CD4-positive, alpha-beta T cell (primary cell): ENCODE measurements at regions not wholly inside any gene's neighbourhood (a gene's known extent, or its start where the extent isn't known, plus 50 kb on each side); places are given as distances from the start of the nearest gene placed in this dataset.

Experiments
- ATAC-seq: fragments of 200-7000 bp; cut with Tn5 transposase; one replicate; pipeline ENCODE4 v1.10.0; 2022; ENCODE audit warnings: mild to moderate bottlenecking; ENCODE audit not compliant: poor library complexity
- CTCF ChIA-PET: fragments of 350-600 bp; sonication (Branson Sonifier 250); formaldehyde crosslinking; loops from one replicate; lab custom pipeline; 2021; ENCODE audit warnings: antibody characterized with exemption, inconsistent platforms; lab: Charles Lee
- POLR2A ChIA-PET: fragments of 350-600 bp; sonication (Branson Sonifier 250); formaldehyde crosslinking; loops from one replicate; lab custom pipeline; 2021; ENCODE audit warnings: antibody characterized with exemption, inconsistent platforms; lab: Charles Lee
- DNase-seq, 14 experiments: peaks; one replicate each; pipeline ENCODE4 v3.0.0-alpha.2; 2013 to 2020; ENCODE audit warnings: mixed read lengths in 2 of 14
- H3K27ac ChIP-seq, 2 donors: one replicate each; pipeline versions ENCODE4 v1.5.1 to v1.7.0; 2013; ENCODE audit warnings: low read length in 2 of 2, low read depth in 1 of 2, mild to moderate bottlenecking in 1 of 2
- H3K27me3 ChIP-seq, 2 experiments: 1 replicate in 1 of 2; 2 replicates in 1 of 2; pipeline versions ENCODE4 v1.6.1 to v1.7.0; 2013; ENCODE audit warnings: low read length in 2 of 2, control low read depth in 1 of 2, mild to moderate bottlenecking in 1 of 2, moderate library complexity in 1 of 2; ENCODE audit not compliant: insufficient read depth in 2 of 2, control insufficient read depth in 1 of 2
- H3K36me3 ChIP-seq: one replicate; pipeline ENCODE4 v1.6.1; 2013; ENCODE audit warnings: low read length, control low read depth; ENCODE audit not compliant: insufficient read depth
- H3K4me1 ChIP-seq: one replicate; pipeline ENCODE4 v1.6.1; 2013; ENCODE audit warnings: low read length, control low read depth; ENCODE audit not compliant: insufficient read depth
- H3K4me3 ChIP-seq: one replicate; pipeline ENCODE4 v1.5.1; 2013; ENCODE audit warnings: mild to moderate bottlenecking, low read length, moderate library complexity
- H3K9me3 ChIP-seq, 2 experiments: 1 replicate in 1 of 2; 2 replicates in 1 of 2; pipeline versions ENCODE4 v1.6.1 to v1.7.0; 2013; ENCODE audit warnings: low read length in 2 of 2, mild to moderate bottlenecking in 2 of 2, control low read depth in 1 of 2, moderate library complexity in 1 of 2; ENCODE audit not compliant: control insufficient read depth in 1 of 2, insufficient read depth in 1 of 2
- H3K27ac Mint-ChIP-seq: one replicate; pipeline ENCODE4 v1.8.0; 2020; ENCODE audit warnings: mixed read lengths
- H3K27me3 Mint-ChIP-seq: one replicate; pipeline ENCODE4 v1.8.0; 2021; ENCODE audit warnings: mixed read lengths
- H3K36me3 Mint-ChIP-seq: one replicate; pipeline ENCODE4 v1.8.0; 2021; ENCODE audit warnings: low read depth, mixed read lengths
- H3K4me1 Mint-ChIP-seq: one replicate; pipeline ENCODE4 v1.8.0; 2021; ENCODE audit warnings: low read depth, mixed read lengths
- H3K4me3 Mint-ChIP-seq: one replicate; pipeline ENCODE4 v1.8.0; 2020; ENCODE audit warnings: mild to moderate bottlenecking, mixed read lengths
- H3K9me3 Mint-ChIP-seq: one replicate; pipeline ENCODE4 v1.8.0; 2020; ENCODE audit warnings: mixed read lengths
- CTCF ChIP-seq: fragments of 200-600 bp; IDR thresholded peaks from one replicate; pipeline ENCODE4 v1.8.0; 2022; ENCODE audit warnings: antibody characterized with exemption, mild to moderate bottlenecking
- intact Hi-C, 2 experiments: fragments of 100-400 bp; cut with DNase I in 1 of 2; cut with micrococcal nuclease in 1 of 2; formaldehyde crosslinking; loops; one replicate each; pipeline versions ENCODE4 v1.15.1 to v1.9.0; 2023 to 2025; cut with DNase I, micrococcal nuclease

GRCh38 chr10:111459967-111460366 lies 383.1 kb downstream of the ADRA2A start:
- no peaks in the 10 kb centered on the region for H3K4me1 Mint-ChIP-seq
- intact Hi-C loops: no loop called here
- POLR2A ChIA-PET: no interaction called here
- peaks cover 0 to 9% of the 10 kb centered on the region in 2 experiments for H3K9me3 ChIP-seq
- no peaks in the 10 kb centered on the region for H3K27me3 ChIP-seq
- H3K36me3 ChIP-seq: no peaks in the 10 kb centered on the region
- no peak overlapping the region for H3K27ac ChIP-seq
- no peaks in the 10 kb centered on the region for H3K36me3 Mint-ChIP-seq
- CTCF ChIA-PET: no interaction called here
- ATAC-seq (no peak), DNase-seq (no peak)
- H3K9me3 Mint-ChIP-seq: peaks cover 8% of the 10 kb centered on the region
- peaks cover 37% of the 10 kb centered on the region for H3K27me3 Mint-ChIP-seq
- no peak for TF ChIP-seq CTCF
- H3K27ac Mint-ChIP-seq: no peak overlapping the region
- H3K4me3 ChIP-seq: no peak overlapping the region
- H3K4me3 Mint-ChIP-seq: no peak overlapping the region
- H3K4me1 ChIP-seq: no peaks in the 10 kb centered on the region

- intact Hi-C loops: no loop called here
- Mint-ChIP-seq H3K9me3 (no peaks in the 10 kb centered on the region), H3K4me3 (no peak overlapping the region), H3K36me3 (no peaks in the 10 kb centered on the region), H3K27ac (no peak overlapping the region), H3K4me1 (no peaks in the 10 kb centered on the region), H3K27me3 (peaks cover 13% of the 10 kb centered on the region)
- no peak for ATAC-seq
- CTCF ChIA-PET: no interaction called here
- POLR2A ChIA-PET: no interaction called here
- H3K4me1 ChIP-seq: no peaks in the 10 kb centered on the region
- no peak overlapping the region for H3K27ac ChIP-seq
- no peaks in the 10 kb centered on the region for H3K9me3 ChIP-seq
- no peak overlapping the region for H3K4me3 ChIP-seq
- no peak for DNase-seq
- no peak for TF ChIP-seq CTCF
- no peaks in the 10 kb centered on the region for H3K36me3 ChIP-seq
- peaks cover 0 to 4% of the 10 kb centered on the region in 2 experiments for H3K27me3 ChIP-seq
Measured at GRCh38 chr10:111472445-111472844, 395.6 kb downstream of the ADRA2A start.

GRCh38 chr10:111473361-111473760 lies 396.5 kb downstream of the ADRA2A start:
- H3K4me3 ChIP-seq: no peak overlapping the region
- intact Hi-C loops: no loop called here
- H3K36me3 Mint-ChIP-seq: no peaks in the 10 kb centered on the region
- ChIA-PET CTCF (interaction anchor here (0.8 kb wide), 1 partner anchor 9 kb away, joined by 3 read pairs; no protein-coding TSS in a partner anchor), POLR2A (no interaction called here)
- no peaks in the 10 kb centered on the region for H3K9me3 ChIP-seq
- H3K9me3 Mint-ChIP-seq: no peaks in the 10 kb centered on the region
- H3K27me3 ChIP-seq: peaks cover 0 to 4% of the 10 kb centered on the region in 2 experiments
- no peak for ATAC-seq
- no peaks in the 10 kb centered on the region for H3K4me1 ChIP-seq
- H3K4me1 Mint-ChIP-seq: no peaks in the 10 kb centered on the region
- H3K27ac Mint-ChIP-seq: no peak overlapping the region
- TF ChIP-seq CTCF: no peak
- peaks cover 15% of the 10 kb centered on the region for H3K27me3 Mint-ChIP-seq
- no peak for DNase-seq
- H3K27ac ChIP-seq: no peak overlapping the region
- H3K36me3 ChIP-seq: no peaks in the 10 kb centered on the region
- H3K4me3 Mint-ChIP-seq: no peak overlapping the region
